COLO668 (cell line): ENCODE measurements at regions not wholly inside any gene's neighbourhood (a gene's known extent, or its start where the extent isn't known, plus 50 kb on each side); places are given as distances from the start of the nearest gene placed in this dataset.

ENCODE experiments used
- DNase-seq: peaks from one replicate; lab custom pipeline; 2025; ENCODE audit not compliant: unreplicated experiment; lab: John Stamatoyannopoulos, UW

DNA sequence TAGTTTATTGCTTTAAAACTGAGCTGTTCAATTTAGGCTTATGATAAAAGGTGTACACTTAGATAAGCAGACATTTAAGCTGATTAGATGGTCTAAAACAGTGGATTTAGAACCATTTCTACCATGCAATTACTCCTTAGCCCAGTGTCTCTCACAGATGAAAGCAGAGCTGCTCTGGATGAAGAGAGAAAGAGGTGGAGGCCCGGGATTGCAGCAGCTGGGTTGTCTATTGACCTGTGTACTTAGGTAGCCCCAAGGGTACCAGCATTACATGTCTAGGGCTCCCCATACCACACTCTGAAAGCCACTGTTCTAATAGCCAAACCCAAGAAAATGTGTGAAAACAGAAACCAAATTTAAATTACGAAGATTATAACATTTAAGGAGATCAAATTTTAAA lies 86.0 kb upstream of the GIMD1 start:
- no peak for DNase-seq

DNA sequence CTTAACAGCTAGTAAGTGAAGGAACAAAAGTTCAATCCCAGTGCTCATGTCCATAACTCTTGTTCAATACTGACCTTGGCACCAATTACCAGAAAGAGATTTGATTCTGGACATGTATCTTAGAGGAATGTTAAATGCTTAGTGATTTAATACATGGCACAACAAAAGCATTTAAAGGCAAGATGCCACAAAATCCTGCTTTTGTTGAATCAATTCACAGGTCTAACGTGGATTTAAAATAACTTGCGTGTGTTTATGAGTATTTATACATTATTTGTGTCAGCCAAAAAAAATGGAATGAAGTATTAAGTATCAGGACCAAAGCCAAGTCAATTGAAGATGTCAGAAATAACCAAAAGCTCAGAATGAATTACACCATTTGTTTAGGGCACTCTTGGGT lies 85.4 kb upstream of the GIMD1 start:
- DNase-seq: no peak

DNA sequence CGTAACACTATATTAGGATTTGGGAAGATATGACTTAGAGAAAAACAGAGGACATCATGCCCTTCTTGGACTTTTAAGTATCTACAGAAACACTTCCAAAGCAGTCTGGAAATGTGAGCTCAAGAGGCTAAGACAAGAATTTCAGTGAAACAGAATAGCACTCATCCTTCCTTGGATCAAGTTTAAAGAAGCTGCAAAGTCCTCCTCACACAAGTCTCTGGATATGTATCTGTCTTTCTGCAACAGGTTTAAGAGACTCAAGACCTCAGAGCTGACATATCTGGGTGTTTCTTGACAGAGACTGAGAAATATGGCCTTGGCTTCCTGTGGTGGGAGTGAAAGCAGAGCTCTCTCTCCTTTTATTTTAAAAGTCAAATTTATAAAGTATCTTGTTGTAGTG lies 82.5 kb upstream of the GIMD1 start:
- no peak for DNase-seq

DNA sequence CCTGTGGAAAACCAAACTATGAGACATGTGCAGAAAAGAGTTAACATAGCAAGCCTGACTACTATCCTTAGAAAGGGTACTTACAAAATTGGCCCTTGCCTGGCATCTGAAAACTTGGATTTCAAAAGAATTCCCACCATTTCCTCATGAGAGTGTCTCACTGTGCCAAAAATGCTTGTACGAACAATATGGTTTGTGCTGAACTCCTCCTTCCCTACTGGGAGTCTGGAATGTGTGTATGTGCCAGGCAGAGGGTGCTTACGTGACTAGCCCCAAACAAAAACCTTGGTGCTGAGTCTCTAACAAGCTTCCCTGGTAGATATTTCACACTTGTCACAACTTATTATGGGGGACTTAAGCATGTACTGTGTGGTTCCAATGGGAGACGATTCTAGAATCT lies 81.7 kb upstream of the GIMD1 start:
- no peak for DNase-seq

DNA sequence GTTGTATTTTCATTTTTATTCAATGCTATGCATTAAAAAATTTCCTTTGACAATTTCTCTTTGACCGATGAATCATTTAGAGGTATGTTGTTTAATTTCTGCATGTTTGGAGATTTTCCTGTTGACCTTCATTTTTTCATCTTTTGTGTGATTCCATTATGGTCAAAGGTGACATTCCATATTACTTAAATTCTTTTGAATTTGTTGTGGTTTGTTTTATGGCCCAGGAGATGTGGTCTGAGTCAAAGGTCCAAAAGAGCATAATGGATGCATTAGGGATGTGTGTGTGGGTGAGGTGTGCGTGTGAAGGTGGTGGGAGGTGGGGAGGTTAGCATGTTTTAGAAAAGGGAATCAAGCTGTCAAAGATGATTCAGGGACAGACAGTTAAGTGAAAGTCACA lies 76.0 kb upstream of the GIMD1 start:
- DNase-seq: no peak

DNA sequence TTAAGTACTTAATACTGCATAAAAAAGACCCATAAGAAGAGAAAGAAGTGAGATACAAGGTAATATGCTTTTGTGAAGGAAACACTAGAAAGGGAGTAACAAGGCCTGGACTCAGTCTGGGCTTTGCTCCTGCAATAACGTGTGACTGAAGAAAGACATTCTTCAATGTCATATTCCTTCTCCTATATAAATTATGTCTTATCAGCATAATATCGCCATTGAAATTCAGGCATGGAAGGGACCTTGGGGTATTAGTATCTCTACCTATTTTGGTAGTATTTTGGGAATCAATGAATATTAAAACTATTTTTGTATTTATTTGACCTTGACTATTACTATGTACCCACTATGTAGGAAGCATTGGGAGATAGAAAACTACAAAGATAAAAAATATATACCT lies 62.2 kb upstream of the GIMD1 start:
- no peak for DNase-seq

DNA sequence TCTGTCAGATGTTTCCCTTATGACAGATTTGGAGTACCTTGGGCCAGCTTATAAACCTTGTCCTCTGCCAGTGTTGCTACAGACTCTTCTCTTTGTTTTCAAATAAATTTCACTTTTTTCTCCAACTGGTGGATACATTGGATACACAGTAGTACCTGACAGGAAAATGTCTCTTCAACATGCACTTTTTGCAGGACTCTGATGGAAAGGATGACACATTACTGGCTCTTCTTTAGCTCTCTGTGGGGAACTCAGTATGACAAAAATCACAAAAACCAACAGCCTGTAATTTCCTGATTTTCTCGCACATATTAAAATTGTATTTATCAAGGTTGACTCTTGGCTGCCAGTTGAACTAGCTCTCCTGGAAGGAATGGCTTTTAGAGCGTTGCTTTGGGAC lies 61.3 kb upstream of the GIMD1 start:
- DNase-seq: no peak

DNA sequence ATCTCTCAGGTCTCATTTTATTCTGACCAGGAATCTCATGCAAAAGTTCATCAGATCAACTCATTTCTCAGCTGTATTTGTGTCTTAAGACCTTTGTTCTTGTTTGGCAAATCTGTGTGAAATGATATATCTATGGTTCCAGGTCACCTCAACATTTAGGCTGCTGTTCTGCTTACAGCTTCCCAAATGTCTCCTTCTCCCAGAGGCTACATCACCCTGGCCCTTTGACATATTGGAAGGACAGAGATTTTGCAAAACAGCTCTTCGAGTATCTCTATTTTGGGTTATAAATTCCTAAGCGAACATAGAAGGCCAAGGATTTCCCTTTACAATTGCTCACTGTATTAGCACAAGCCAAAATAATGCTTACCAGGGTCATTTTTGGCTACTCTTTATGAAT lies 57.5 kb upstream of the GIMD1 start:
- DNase-seq: no peak

DNA sequence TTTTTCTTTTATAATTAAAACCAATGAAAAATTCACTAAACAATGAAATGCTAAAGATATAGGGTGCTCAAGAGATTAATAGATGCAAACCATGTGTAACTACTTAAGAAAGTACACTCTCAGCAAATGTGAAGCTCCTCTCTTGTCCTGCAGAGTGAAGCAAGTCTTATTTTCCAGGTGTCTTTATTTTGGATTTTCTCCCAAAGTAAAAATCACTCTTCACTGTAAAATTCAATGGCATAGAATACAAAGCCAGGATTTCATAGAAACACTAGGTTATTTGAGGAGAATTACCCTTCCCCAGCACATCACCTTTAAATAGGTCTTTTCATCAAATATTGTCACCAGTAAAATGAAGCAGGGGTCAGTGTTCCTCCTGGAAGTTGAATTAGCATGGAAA lies 57.0 kb upstream of the GIMD1 start:
- DNase-seq: no peak

DNA sequence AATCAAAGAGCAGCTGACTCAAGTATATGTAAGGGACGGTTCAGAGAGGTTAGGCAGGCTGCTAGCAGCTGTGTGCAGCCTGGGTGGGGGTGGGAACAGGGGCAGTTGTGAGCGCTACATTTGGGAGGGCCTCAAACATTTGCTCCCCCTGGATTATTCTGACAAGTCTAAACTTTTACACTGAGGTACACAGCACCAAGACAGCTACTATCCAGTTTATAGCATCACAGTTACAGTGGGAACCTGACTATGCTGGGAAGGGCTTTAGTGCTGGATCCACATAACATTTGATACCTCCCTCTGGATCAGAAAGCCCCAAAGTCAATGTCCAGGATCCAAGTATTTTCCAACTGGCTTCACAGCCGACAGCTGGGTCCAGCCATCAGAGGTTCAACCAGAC lies 55.8 kb upstream of the GIMD1 start:
- DNase-seq: no peak

DNA sequence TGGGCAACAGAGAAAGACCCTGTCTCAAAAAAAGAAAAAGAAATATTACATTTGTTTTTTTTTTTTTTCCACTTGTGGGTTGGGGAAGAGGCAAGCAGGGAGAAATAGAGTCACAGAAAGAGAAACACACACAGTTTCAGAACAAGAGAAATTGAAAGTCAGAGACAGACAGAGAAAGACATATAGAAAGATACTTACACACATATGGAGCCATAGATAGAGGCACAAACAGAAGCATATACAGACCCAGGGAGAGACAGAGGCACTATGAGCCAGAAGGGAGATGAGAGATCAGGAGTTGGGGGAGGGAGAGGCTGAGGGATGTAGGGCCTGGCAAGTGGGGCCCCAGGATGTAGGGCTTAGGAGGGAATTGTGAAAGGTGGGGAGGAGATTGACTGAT lies 55.2 kb upstream of the GIMD1 start:
- no peak for DNase-seq

DNA sequence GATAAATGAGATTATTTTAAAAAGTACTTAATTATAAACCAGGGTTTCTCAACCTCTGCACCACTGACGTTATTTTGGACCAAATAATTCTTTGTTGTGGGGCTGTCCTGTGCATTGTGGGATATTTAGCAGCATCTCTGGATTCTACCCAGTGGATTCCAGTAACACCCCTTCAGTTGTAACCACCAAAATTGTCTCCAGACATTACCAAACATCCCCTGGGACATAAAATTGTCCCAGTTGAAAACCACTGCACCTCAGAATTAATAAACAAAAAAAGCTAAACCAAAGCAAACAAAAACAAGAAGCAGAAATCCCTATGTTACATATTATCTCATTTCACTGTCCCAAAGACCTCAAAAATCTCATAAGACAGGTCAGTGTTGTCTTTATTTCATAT lies 54.2 kb upstream of the GIMD1 start:
- no peak for DNase-seq

DNA sequence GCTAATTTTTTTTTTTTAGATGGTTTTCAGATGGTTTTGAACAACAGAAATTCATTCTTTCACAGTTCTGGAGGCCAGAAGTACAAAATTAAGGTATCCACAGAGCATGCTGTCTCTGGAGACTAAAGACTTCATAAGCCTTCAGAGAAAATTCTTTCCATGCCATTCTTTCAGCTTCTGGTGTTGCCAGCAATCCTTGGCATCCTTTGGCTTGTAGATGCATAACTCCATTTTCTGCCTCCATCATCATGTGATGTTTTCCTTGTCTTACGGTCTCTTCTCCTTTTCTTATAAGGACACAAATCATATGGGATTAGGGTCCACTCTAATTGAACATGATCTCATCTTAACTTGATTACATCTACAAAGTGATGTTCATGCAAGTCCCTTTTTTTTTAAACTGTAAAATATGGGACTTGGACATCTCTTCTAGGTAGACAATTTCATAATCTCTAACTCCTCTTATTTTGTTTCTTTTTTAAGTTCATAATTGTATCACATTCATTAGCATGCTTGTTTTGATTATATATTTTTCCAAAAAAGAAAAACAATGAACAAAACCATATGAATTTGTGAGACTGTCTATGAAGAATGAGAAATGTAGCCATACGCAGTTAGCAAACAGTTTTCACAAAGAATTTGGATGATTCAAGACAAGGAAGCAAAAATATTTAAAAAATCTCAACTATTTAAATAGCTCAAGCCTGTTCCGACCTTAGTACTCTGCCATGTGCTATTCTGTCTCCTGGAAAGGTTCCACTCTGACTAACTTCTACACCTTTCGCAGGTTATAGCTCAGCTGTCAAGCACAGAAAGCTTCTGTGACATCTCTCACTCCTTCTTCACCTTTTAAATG lies 53.1 kb upstream of the GIMD1 start:
- no peak for DNase-seq

DNA sequence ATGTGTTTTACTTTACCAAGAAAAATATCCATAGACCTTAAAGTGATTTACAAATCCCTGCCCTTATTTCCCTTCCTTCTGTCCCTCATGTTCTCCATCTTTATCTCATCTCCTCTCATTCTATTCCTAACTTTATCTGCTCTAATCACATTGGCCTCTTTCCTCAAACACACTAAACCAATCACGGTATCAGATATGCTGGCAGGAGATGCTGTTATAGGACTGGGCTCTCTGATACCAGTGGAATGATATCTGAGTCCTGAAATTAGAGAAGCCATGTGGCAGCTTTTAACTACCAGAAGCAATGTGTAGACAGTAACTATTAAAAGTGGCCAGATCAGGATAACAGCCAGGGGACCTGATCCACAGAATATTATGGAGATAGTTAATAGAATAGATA lies 49.9 kb upstream of the GIMD1 start:
- DNase-seq: no peak
